NCI-H2029 treated with DMSO at 0.1 percent for 48 hours (cell line): ENCODE measurements at regions not wholly inside any gene's neighbourhood (a gene's known extent, or its start where the extent isn't known, plus 50 kb on each side); places are given as distances from the start of the nearest gene placed in this dataset.

ENCODE experiments used
- DNase-seq: peaks from one replicate; lab custom pipeline; 2025; lab: John Stamatoyannopoulos, UW

DNA sequence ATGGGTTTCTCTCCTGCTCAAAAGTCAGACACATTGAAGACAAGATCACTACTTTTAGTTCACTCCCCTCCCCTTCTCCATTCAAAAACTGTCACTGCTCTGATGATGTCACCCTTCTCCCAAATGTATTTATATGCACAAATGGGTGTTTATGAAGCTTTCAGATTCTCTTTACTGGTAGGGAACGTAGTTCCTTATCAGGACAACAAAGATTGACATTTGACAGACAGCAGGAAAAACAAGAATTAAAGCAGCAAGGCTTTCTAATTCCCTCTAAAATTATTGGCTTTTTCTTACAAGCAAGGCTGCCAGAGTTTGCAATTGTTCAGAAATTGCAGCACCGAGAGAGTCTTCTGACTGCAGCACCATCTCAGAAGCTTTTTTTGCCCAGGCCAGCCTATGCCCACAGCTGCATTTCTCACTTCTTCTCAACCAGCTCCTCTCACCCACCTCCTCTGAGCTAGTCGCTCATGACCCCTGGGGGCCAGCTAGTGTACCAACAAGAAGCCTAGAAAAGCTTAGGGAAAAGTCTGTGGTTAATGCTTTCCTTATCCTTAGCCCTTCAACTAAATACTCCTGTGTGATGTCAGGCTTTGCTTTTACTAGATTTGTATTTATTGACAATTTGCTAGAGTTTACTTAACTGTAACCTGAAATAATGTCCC lies 265.1 kb downstream of the HTR7 start:
- DNase-seq, result no peak

DNA sequence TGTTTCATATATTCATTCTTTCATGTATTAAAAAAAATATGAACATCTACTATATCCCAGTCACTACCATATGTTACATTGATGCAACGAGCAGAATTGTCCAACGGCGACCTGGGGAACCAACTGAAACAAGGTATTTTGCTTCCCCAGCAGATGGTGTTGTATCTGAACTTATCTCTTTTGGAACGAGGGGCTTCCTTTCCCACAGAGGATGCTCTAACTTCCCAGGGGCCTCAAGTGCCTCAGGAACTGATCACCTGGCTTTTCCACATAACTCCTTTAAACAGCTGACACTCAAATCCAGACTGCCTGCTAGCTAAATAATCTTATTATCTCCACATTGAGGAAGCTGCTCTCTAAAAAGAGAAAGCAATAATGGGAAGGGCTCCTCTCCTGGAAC lies 259.3 kb downstream of the HTR7 start:
- DNase-seq, result no peak

DNA sequence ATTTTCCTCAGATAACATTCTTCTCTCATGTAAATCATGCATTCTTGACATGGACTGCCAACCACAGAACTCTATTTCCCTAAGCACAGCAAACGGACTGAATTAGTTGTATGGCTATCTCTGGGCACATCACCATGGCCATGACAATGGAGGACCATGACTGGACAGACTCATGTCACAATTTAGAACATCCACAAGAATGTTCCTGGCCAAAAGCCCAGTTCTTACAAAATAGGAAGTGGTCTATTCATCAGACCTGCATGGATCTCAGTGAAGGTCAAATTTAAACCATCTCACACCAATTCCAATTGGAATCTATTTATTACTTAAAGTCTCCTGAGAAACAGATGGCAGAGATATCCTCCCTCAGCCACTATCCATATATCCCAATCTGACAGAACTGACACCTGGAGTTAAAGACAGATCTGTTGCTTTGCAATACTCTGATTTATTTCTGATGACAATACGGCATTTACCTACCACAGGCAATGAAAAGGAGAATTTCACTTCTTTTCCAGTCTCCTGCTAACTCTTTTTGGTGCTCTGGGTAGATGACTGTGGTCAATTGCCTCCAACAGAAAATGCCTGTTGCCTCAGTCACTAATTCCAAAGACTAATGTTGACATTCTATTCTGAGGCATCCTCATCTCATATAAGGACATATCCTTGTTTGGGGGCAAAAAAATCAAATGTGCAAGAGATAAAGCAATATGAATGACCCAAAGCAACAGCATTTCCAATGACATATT lies 254.8 kb downstream of the HTR7 start:
- DNase-seq, result no peak

DNA sequence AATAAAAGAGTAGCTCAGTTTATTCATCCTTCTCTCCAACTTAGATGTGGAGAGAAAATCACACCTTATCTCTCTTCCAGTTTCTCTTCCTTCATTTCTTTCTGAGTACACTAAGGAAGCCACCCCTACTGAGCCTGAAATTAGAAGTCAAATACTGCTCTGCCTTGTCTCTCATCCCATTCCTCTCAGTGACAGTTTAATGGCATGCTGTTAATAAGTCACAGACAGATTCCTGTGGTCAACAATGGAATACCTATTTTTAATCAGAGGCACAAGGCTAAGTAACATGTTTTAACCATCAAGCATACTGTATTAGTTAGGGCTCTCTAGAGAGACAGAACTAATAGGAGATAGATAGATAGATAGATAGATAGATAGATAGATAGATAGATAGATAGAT lies 253.2 kb downstream of the HTR7 start:
- no peak for DNase-seq

DNA sequence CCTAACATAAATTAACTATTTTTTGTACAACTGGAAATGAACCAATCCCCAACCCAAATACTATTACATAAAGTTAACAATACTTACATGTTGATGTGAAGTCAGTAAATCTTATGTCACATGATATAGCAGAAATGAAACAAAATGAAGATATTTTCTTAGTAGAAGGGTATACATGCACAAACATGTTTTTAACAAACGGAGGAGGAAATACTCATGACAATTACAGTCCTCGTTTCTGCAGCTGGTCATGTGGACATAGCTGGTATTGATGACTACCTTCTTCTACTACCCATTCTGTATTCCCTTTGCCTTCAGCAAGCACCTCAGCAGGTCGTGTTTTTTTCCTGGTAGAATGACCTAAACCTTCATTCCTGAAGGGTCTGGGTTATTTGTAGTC lies 252.3 kb downstream of the HTR7 start:
- DNase-seq, result no peak

DNA sequence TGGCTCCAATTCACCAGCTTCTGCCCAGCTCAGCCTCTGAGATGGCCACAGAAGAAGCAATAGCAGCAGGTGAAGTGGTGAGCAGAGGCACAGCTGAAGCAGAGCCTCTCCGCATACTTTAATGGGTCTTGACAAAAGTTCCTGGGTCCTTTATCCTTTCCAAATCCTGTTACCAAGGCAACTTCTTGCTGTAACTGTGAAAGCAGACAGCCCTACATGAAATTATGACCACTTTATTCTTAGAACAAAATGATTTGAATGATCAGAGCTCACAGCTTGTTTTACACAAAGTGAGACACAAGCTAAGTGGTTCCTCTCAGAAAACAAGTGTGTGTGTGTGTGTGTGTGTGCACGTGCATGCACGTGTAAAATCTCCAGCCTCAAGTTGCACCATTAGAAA lies 245.6 kb downstream of the HTR7 start:
- no peak for DNase-seq

GRCh38 chr10:90614631-90615030 lies 243.2 kb downstream of the HTR7 start:
- no peak for DNase-seq

DNA sequence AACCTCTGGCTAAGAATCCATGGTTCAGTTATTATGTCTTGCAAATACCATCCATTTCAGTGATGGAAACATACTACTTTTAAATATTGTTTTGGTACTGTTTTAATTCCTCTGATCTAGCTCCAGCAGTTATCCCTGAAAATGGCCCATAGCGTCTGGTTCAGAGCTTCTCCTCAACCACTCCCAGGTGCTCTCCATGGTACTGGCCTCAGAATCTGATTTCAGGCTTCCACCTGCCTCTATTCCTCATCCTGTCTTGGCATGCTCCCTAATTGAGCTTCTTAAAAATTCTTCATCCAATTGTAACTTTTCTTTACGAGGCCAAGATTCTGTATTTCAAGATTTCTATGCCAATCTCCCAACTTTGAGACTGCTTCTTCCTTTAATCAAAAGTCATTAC lies 236.3 kb downstream of the HTR7 start:
- DNase-seq, result no peak

GRCh38 chr10:90635111-90635765 lies 222.6 kb downstream of the HTR7 start:
- no peak for DNase-seq

- no peak for DNase-seq
These were observed 217.1 kb downstream of the HTR7 start for GRCh38 chr10:90640756-90641155.

DNA sequence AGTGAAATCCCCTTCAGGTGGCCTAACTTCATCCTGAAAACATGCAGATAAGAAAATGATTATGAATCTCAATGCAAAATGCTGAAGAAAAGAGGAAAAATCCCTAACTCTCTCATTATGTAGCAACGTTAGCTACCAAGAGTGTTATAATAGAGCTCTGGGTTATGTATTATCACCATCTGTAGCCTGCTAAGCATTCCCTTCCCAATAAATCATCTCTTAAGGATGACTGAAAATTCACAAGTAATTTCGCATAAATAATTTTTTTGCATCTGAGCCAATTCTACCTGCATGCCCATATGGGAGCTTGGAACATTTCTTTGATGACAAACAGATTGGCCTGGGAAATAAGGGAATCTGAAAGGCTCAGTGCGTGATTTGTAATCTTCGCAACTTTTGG lies 216.1 kb downstream of the HTR7 start:
- no peak for DNase-seq

DNA sequence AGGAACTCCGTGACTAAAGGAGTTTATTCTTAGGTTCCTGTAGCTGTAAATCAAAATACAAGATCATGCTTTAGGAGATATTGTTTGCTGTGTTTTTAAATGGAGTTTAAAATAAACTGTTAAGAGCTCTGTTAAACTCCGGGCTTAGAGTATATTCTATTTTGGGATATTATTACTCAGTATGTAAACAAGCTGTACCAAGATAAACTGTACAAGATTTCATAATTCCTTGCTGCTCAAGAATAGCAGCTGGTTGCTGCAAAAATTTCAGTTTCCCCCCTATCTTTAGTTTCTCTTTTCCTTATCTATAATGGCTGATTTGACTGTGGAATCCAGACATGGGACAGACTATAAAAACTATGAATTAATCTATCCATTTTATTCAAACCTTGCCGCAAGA lies 215.7 kb downstream of the HTR7 start:
- DNase-seq, result no peak

- no peak for DNase-seq
These were observed 215.2 kb downstream of the HTR7 start for GRCh38 chr10:90642650-90643049.

DNA sequence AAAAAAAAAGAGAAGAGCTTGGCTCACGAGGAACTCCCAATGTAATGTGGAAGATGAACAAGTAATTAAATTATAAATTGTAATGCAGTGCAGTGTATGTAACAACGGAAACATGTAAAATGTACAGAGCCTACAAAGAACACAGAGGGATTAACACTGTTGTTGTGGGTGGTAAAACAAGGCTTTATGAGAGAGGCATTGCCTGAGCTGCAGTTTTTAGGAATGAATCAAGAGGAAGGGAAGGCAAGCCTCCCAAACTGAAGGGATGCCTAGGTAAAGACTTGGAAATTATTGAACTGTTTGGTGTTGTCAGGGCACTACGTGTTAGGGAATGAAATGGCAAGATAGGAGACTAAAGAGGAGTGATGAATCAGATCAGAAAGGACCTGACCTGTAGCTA lies 213.7 kb downstream of the HTR7 start:
- no peak for DNase-seq

DNA sequence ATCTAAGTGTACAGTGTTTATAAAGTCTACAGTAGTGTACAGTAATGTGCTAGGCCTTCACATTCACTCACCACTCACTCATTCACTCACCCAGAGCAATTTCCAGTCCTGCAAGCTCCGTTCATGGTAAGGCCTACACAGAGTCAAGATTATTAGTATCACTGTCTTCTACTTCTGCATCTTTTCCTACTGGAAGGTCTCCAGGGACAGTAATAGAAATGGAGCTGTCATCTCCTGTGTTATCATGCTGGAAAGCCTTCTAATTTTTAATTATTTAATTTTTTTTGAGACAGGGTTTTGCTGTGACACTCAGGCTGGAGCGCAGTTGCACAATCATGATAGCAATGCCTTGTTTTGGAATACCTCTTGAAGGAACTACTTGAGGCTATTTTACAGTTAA lies 207.0 kb downstream of the HTR7 start:
- no peak for DNase-seq

DNA sequence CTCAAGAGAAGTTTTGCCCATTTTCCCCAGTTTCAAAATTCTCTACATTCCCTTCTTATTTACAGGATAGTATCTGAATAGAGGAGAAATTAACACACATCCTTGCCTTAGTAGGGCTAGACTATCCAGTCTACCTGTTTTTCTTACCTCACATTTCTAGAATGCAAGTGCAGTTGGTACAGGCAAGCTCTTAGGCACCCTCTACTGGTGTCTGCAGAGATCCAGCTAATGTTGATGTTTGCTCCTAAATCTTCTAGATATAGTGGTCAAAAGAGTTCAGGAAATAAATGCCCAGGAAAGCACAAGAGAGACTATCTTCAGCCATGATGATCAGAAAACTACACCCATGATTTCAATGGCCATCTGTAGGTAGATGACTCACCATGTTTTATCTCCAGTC lies 205.3 kb downstream of the HTR7 start:
- DNase-seq, result no peak

DNA sequence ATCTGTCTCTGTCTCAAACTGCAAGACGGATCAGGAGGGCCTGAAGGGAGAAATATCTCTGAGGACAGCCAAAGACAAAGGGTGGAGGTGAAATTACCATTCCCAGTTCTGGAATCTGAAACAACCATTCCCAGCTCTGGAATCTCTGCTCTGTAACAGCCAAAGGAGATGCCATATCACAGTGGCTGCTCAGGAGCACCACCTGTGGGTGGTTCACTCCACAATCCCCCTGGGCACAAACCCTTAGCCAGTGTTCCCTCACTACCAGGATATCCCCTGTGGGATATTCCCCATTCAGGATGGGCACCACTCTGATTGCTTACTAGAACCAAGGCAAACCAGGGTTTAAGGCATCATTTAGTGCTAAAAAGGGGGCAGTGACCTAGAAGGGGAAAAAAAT lies 199.0 kb downstream of the HTR7 start:
- no peak for DNase-seq

DNA sequence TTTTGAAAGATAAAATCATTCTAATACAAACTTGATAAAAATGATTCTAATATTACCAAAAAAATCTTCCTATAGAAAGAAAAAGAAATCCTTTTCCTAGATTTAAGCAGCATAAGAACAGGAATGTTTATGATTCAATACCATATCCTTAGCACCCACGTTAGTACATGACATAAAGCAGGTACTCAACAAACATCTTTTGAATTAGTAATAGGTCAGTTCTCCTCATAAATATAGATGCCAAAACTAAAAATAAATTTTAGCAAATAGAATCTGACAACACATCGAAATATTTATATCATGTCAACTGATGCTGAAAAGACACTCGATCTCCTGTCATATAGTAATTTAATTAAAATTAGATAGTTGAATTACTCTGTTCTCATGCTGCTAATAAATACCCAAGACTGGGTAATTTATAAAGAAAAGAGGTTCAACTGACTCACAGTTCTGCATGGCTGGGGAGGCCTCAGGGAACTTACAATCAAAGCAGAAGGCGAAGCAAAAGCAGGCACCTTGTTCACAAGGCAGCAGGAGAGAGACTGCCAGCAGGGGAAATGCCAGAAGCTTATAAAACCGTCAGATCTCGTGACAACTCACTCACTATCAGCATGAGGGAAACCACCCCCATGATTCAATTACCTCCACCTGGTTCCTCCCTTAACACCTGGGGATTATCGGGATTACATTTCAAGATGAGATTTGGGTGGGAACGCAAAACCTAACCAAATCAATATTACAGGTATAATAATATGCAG lies 191.8 kb downstream of the HTR7 start:
- no peak for DNase-seq

GRCh38 chr10:90674461-90674860 lies 183.4 kb downstream of the HTR7 start:
- DNase-seq, result no peak

DNA sequence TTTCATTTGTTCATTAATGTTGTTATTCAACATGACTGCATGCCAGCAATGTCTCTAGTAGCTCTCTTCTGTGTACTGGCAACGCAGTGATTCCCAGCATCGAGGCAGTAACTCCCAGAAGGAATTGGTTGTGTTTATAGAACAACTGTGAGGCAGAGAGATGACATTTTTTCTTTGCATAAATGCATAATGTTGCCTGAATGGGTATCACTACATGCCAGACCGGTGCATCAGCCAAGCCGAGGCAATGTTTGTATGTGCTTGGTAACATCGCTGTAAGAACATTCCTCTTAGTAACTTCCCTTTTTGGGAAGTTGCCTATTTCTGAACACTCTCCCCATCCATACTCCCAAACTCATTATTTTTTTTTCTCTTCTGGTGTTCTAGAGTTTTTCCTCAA lies 182.9 kb downstream of the HTR7 start:
- no peak for DNase-seq

DNA sequence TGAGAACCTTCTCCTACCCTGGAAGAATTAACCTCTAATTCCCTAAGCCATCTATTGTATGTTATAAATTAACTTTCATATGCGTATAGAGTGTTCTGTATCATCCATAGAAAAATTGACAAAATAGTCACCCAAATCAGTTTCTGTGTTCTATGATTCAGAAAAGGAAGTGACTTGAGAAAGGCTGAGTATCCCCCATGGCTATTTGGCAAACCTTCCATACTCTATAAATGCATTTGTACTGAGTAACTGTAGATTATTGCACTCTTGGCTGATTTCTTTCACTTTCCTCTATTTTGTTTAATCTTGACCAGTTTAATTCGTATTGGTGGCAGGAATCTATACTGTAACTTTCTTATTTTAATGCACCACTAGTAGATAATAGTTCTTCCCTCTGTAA lies 182.2 kb downstream of the HTR7 start:
- DNase-seq, result no peak
